Parathyroid adenoma (tissue), 2 donors: ENCODE measurements at regions not wholly inside any gene's neighbourhood (a gene's known extent, or its start where the extent isn't known, plus 50 kb on each side); places are given as distances from the start of the nearest gene placed in this dataset.
"Not testable (repeated sequence)": the region's sequence is repeated elsewhere in the genome, so short reads cannot be mapped to it uniquely, and the experiment has no call there.

Experiments
- H2AFZ ChIP-seq: fragments of 300-600 bp; sonication (generic); one replicate; pipeline ENCODE4 v1.7.0; 2017; ENCODE audit warnings: antibody characterized with exemption, mild to moderate bottlenecking
- H3K27ac ChIP-seq: fragments of 300-600 bp; sonication (generic); one replicate; pipeline ENCODE4 v1.7.0; 2017
- H3K27me3 ChIP-seq: fragments of 300-600 bp; sonication (generic); one replicate; pipeline ENCODE4 v1.7.0; 2017; ENCODE audit warnings: low read length; ENCODE audit not compliant: control insufficient read depth, insufficient read depth
- H3K36me3 ChIP-seq: fragments of 300-600 bp; sonication (generic); one replicate; pipeline ENCODE4 v1.7.0; 2017; ENCODE audit warnings: low read length; ENCODE audit not compliant: control insufficient read depth, insufficient read depth
- H3K4me1 ChIP-seq: fragments of 300-600 bp; sonication (generic); one replicate; pipeline ENCODE4 v1.7.0; 2017; ENCODE audit warnings: control low read depth
- H3K4me2 ChIP-seq: fragments of 300-600 bp; sonication (generic); one replicate; pipeline ENCODE4 v1.7.0; 2017; ENCODE audit warnings: low read length
- H3K4me3 ChIP-seq: fragments of 300-600 bp; sonication (generic); one replicate; pipeline ENCODE4 v1.7.0; 2017; ENCODE audit warnings: low read depth, low read length
- H3K79me2 ChIP-seq: fragments of 300-600 bp; sonication (generic); one replicate; pipeline ENCODE4 v1.7.0; 2017; ENCODE audit warnings: control low read depth
- H3K9ac ChIP-seq: fragments of 300-600 bp; sonication (generic); one replicate; pipeline ENCODE4 v1.7.0; 2017; ENCODE audit warnings: mild to moderate bottlenecking
- H3K9me3 ChIP-seq: fragments of 300-600 bp; sonication (generic); one replicate; pipeline ENCODE4 v1.7.0; 2017; ENCODE audit warnings: low read length; ENCODE audit not compliant: control insufficient read depth
- CTCF ChIP-seq: fragments of 300-600 bp; sonication (generic); IDR thresholded peaks from one replicate; pipeline ENCODE4 v1.7.0; 2017; ENCODE audit warnings: antibody characterized with exemption, mild to moderate bottlenecking
- donor health status: primary hyperparathyroidism.

GRCh38 chr2:193076995-193077394 lies 882.3 kb upstream of the TMEFF2 start:
- H3K9me3 ChIP-seq: no peaks in the 10 kb centered on the region
- no peaks in the 10 kb centered on the region for H3K36me3 ChIP-seq
- no peak overlapping the region for H3K4me2 ChIP-seq
- no peak overlapping the region for H3K9ac ChIP-seq
- H3K79me2 ChIP-seq: no peaks in the 10 kb centered on the region
- no peak overlapping the region for H3K27ac ChIP-seq
- no peak for TF ChIP-seq CTCF
- H3K27me3 ChIP-seq: no peaks in the 10 kb centered on the region
- no peak overlapping the region for H3K4me3 ChIP-seq
- no peaks in the 10 kb centered on the region for H3K4me1 ChIP-seq
- H2AFZ ChIP-seq: no peak overlapping the region

GRCh38 chr2:193074933-193075332 lies 880.2 kb upstream of the TMEFF2 start:
- H3K4me1 ChIP-seq: no peaks in the 10 kb centered on the region
- H3K4me2 ChIP-seq: no peak overlapping the region
- H3K27me3 ChIP-seq: no peaks in the 10 kb centered on the region
- no peak overlapping the region for H2AFZ ChIP-seq
- no peaks in the 10 kb centered on the region for H3K79me2 ChIP-seq
- no peaks in the 10 kb centered on the region for H3K36me3 ChIP-seq
- H3K9me3 ChIP-seq: no peaks in the 10 kb centered on the region
- no peak overlapping the region for H3K27ac ChIP-seq
- TF ChIP-seq CTCF: no peak
- no peak overlapping the region for H3K9ac ChIP-seq
- no peak overlapping the region for H3K4me3 ChIP-seq

GRCh38 chr2:193072647-193073046 lies 877.9 kb upstream of the TMEFF2 start:
- H3K27ac ChIP-seq: no peak overlapping the region
- H3K4me1 ChIP-seq: no peaks in the 10 kb centered on the region

GRCh38 chr2:193025556-193025955 lies 830.8 kb upstream of the TMEFF2 start:
- H3K9me3 ChIP-seq, H3K9ac ChIP-seq, H3K4me2 ChIP-seq, H3K4me1 ChIP-seq, H3K27ac ChIP-seq, H3K79me2 ChIP-seq, H3K36me3 ChIP-seq, H2AFZ ChIP-seq, H3K27me3 ChIP-seq, H3K4me3 ChIP-seq: not testable (repeated sequence)

More at GRCh38 chr2:193072647-193073046, 877.9 kb upstream of the TMEFF2 start:
- no peak for TF ChIP-seq CTCF
- Histone ChIP-seq H3K79me2 (no peaks in the 10 kb centered on the region), H3K36me3 (no peaks in the 10 kb centered on the region), H3K4me3 (no peak overlapping the region), H3K9ac (no peak overlapping the region), H2AFZ (no peak overlapping the region), H3K27me3 (no peaks in the 10 kb centered on the region), H3K9me3 (no peaks in the 10 kb centered on the region), H3K4me2 (no peak overlapping the region)

- Histone ChIP-seq H3K27ac (no peak overlapping the region), H3K79me2 (no peaks in the 10 kb centered on the region), H3K9me3 (no peaks in the 10 kb centered on the region), H2AFZ (no peak overlapping the region), H3K4me3 (no peak overlapping the region), H3K4me1 (no peaks in the 10 kb centered on the region), H3K36me3 (no peaks in the 10 kb centered on the region), H3K27me3 (no peaks in the 10 kb centered on the region), H3K4me2 (no peak overlapping the region), H3K9ac (no peak overlapping the region)
- no peak for TF ChIP-seq CTCF
These were observed 830.1 kb upstream of the TMEFF2 start for GRCh38 chr2:193024791-193025190.
